BE2C (cell line): ENCODE measurements at regions not wholly inside any gene's neighbourhood (a gene's known extent, or its start where the extent isn't known, plus 50 kb on each side); places are given as distances from the start of the nearest gene placed in this dataset.

ENCODE experiments used
- DNase-seq: peaks from one replicate; pipeline ENCODE4 v3.0.0-alpha.2; 2020
- H3K27me3 ChIP-seq: fragments of 250-450 bp; sonication (Bioruptor Pico); 2 replicates; pipeline ENCODE4 v1.5.1; 2020; ENCODE audit warnings: mild to moderate bottlenecking
- H3K36me3 ChIP-seq: fragments of 250-450 bp; sonication (Bioruptor Pico); 2 replicates; pipeline ENCODE4 v1.5.1; 2020; ENCODE audit warnings: mild to moderate bottlenecking
- H3K4me1 ChIP-seq: fragments of 250-450 bp; sonication (Bioruptor Pico); 2 replicates; pipeline ENCODE4 v1.5.1; 2020
- H3K4me3 ChIP-seq: 2 replicates; pipeline ENCODE4 v1.5.1; 2011; ENCODE audit warnings: low read depth, low read length
- H3K9me3 ChIP-seq: fragments of 250-450 bp; sonication (Bioruptor Pico); 2 replicates; pipeline ENCODE4 v1.5.1; 2020
- TF ChIP-seq, protein P1 (sequence below): IDR thresholded peaks from 2 replicates; pipeline ENCODE4 v1.5.1; 2012; ENCODE audit warnings: mild to moderate bottlenecking, low read depth, low read length

DNA sequence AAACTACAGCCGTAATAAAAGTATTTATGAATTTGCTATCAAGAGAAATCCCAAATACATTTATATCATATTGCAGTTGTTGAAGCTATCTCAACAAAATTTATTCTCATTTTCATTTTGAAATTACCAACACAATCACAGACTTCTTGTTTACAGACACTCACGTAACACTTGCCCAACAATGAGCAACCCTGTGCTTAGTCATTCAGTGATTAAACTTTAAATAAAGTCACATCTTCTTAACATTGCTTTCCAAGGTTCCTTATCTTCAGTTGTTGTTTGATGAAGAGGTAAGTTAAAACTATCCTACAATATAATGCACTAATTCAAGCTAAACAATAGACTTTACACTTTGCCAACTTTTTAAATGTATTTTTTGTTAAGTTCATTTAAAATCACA, 601.8 kb downstream of the SLC16A7 start:
- Histone ChIP-seq H3K27me3 (no peaks in the 10 kb centered on the region), H3K36me3 (no peaks in the 10 kb centered on the region), H3K4me3 (no peak overlapping the region), H3K4me1 (no peaks in the 10 kb centered on the region), H3K9me3 (no peaks in the 10 kb centered on the region)
- DNase-seq, result no peak
- TF ChIP-seq, protein P1, sequence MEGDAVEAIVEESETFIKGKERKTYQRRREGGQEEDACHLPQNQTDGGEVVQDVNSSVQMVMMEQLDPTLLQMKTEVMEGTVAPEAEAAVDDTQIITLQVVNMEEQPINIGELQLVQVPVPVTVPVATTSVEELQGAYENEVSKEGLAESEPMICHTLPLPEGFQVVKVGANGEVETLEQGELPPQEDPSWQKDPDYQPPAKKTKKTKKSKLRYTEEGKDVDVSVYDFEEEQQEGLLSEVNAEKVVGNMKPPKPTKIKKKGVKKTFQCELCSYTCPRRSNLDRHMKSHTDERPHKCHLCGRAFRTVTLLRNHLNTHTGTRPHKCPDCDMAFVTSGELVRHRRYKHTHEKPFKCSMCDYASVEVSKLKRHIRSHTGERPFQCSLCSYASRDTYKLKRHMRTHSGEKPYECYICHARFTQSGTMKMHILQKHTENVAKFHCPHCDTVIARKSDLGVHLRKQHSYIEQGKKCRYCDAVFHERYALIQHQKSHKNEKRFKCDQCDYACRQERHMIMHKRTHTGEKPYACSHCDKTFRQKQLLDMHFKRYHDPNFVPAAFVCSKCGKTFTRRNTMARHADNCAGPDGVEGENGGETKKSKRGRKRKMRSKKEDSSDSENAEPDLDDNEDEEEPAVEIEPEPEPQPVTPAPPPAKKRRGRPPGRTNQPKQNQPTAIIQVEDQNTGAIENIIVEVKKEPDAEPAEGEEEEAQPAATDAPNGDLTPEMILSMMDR, result no peak

DNA sequence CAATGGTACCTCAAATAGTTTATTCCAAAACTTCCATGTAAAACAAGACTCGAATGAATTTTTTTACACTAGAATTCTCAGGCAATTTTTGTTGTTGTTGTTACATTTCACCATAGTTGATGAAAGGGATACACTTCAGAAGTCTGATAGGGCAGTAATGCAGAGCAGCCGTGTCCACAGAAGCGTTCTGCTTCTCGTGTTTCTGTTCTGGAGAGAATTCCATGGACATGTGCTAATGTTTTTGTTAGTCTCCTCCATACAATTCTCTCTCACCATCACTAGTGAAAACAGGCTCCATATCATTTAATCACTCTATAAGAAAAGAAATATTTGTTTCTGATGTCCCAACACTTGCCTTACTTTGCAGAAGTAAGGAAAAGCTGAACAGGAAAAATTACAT, 606.1 kb downstream of the SLC16A7 start:
- H3K27me3 ChIP-seq, result no peaks in the 10 kb centered on the region
- TF ChIP-seq, protein P1, result no peak
- no peak for DNase-seq
- no peak overlapping the region for H3K4me3 ChIP-seq
- no peaks in the 10 kb centered on the region for H3K36me3 ChIP-seq
- H3K4me1 ChIP-seq, result no peaks in the 10 kb centered on the region
- no peaks in the 10 kb centered on the region for H3K9me3 ChIP-seq

DNA sequence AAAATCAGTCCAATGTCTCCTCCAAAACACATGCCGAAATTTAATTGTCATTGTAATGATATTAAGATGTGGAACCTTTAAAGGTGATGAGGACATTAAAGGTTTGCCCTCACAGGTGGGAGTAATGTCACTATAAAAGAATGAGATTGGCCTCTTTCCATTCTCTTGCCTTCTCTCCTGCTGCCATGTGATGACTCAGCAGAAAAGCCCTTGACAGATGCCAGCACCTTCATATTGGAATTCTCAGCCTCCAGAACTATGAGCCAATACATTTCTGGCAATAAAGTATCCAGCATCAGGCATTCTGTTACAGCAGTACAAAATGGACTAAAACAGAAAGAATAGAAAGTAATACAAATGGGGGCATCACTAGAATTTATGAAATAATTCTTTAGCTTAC, 609.7 kb downstream of the SLC16A7 start:
- no peak for DNase-seq
- Histone ChIP-seq H3K27me3 (no peaks in the 10 kb centered on the region), H3K9me3 (no peaks in the 10 kb centered on the region; the same call in 1 of the 2 replicates), H3K4me1 (no peaks in the 10 kb centered on the region), H3K36me3 (no peaks in the 10 kb centered on the region), H3K4me3 (no peak overlapping the region)
- TF ChIP-seq, protein P1, result no peak

DNA sequence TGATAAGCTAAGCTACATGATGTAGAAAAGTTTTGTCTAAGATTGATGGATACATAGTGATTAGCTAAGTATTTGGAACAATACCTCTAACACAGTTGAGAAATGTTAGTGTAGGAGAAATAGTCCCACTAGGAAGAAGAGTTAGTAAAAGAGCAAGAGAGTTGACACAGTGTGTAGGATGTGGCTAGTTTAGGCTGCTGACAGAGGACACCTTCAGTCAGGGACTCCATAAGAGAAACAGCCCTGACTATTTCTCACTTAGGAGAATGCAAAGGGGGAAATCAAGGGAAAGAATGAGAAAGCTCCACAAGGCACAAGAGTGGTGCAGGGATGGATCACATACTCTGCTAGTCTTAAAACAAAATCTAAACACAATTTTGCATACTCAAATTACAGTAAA, 613.7 kb downstream of the SLC16A7 start:
- no peaks in the 10 kb centered on the region for H3K4me1 ChIP-seq
- DNase-seq, result no peak
- TF ChIP-seq, protein P1, result no peak
- H3K9me3 ChIP-seq, result no peaks in the 10 kb centered on the region; the same call in 1 of the 2 replicates
- no peak overlapping the region for H3K4me3 ChIP-seq
- H3K27me3 ChIP-seq, result no peaks in the 10 kb centered on the region
- no peaks in the 10 kb centered on the region for H3K36me3 ChIP-seq

DNA sequence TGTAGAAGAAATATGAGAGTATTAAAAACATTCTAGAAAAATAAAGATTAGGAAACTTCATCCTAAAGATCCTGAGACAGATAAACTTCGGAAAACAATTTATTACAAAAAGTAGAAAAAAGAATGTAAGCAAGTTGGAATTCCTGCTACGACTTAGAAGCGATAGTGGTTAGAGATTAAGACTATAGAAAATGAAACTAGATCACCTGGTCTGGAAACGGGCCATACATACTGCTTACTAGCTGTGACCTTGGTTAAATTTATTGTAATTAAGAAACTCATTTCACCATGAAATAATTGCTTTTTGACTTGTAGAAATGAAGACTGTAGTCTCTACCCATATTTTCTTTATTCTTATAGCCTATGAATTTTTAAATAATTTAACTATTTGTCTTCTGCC, 614.1 kb downstream of the SLC16A7 start:
- no peak for DNase-seq
- H3K9me3 ChIP-seq, result no peaks in the 10 kb centered on the region; the same call in 1 of the 2 replicates
- TF ChIP-seq, protein P1, result no peak
- no peaks in the 10 kb centered on the region for H3K4me1 ChIP-seq
- no peaks in the 10 kb centered on the region for H3K36me3 ChIP-seq
- no peaks in the 10 kb centered on the region for H3K27me3 ChIP-seq
- H3K4me3 ChIP-seq, result no peak overlapping the region

DNA sequence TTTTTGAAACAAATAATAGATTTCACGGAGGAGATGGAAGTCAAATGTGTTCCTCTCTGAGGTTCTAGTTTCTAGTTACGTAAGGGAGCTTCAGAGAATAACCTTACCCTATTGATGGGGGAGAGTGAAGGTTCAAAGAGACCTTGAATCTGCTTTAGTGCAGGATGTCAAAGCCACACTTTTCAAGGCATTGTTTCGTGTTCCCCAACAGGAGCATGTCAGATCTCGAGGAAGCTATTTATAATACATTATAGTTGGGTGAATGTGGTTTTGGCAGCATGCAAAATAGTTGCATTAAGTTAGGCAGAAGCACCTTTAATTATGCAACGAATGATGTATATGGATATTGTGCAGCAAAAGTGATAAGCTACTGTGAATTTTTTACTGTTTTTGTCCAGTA, 614.9 kb downstream of the SLC16A7 start:
- Histone ChIP-seq H3K4me3 (no peak overlapping the region), H3K36me3 (no peaks in the 10 kb centered on the region), H3K27me3 (no peaks in the 10 kb centered on the region), H3K9me3 (no peaks in the 10 kb centered on the region; the same call in 1 of the 2 replicates), H3K4me1 (no peaks in the 10 kb centered on the region)
- no peak for DNase-seq
- TF ChIP-seq, protein P1, result no peak
